SU-DHL-6 (cell line): ENCODE measurements at regions not wholly inside any gene's neighbourhood (a gene's known extent, or its start where the extent isn't known, plus 50 kb on each side); places are given as distances from the start of the nearest gene placed in this dataset.

ENCODE experiments used
- H2AFZ ChIP-seq: fragments of 200-600 bp; sonication (generic); 2 replicates; pipeline ENCODE4 v1.6.1; 2014; ENCODE audit warnings: low read depth, mild to moderate bottlenecking, moderate library complexity, mixed read lengths, antibody characterized with exemption, low read length; ENCODE audit not compliant: severe bottlenecking
- H3F3A ChIP-seq: fragments of 200-600 bp; shearing (Covaris generic); 2 replicates; pipeline ENCODE4 v1.6.0; 2016; ENCODE audit warnings: antibody characterized with exemption, mild to moderate bottlenecking; ENCODE audit not compliant: insufficient read depth
- H3K27ac ChIP-seq: fragments of 200-600 bp; sonication (generic); 2 replicates; pipeline ENCODE4 v1.5.1; 2016; ENCODE audit warnings: low read depth, mild to moderate bottlenecking, low read length, moderate library complexity, mixed read lengths
- H3K27me3 ChIP-seq: fragments of 200-600 bp; sonication (generic), shearing (Covaris generic); 2 replicates; pipeline ENCODE4 v1.6.0; 2014; ENCODE audit warnings: mild to moderate bottlenecking, low read length
- H3K36me3 ChIP-seq: fragments of 200-600 bp; sonication (generic); 2 replicates; pipeline ENCODE4 v1.6.1; 2014; ENCODE audit warnings: mild to moderate bottlenecking, low read length, mixed read lengths
- H3K4me2 ChIP-seq: fragments of 300-600, 200-600 bp; shearing (Covaris generic), sonication (generic); 2 replicates; pipeline ENCODE4 v1.6.0; 2014; ENCODE audit warnings: low read length, low read depth, mild to moderate bottlenecking; ENCODE audit not compliant: poor library complexity, severe bottlenecking
- H3K4me3 ChIP-seq: fragments of 200-600 bp; sonication (generic); 2 replicates; pipeline ENCODE4 v1.5.1; 2014; ENCODE audit warnings: antibody characterized with exemption, low read length, mild to moderate bottlenecking, mixed read lengths; ENCODE audit not compliant: insufficient read depth, poor library complexity, severe bottlenecking
- H3K79me2 ChIP-seq: fragments of 200-600 bp; sonication (generic); 2 replicates; pipeline ENCODE4 v1.6.1; 2014; ENCODE audit warnings: mild to moderate bottlenecking, low read length, moderate library complexity; ENCODE audit not compliant: insufficient read depth
- H3K9ac ChIP-seq: fragments of 200-600 bp; sonication (generic); 2 replicates; pipeline ENCODE4 v1.7.0; 2014; ENCODE audit warnings: mild to moderate bottlenecking, low read length
- H3K9me2 ChIP-seq: fragments of 200-600 bp; sonication (generic); replicated peaks from 2 replicates; pipeline ENCODE4 v1.6.1; 2014; ENCODE audit warnings: low read length; ENCODE audit not compliant: insufficient read depth
- H3K9me3 ChIP-seq: fragments of 200-600 bp; sonication (generic); 2 replicates; pipeline ENCODE4 v1.6.1; 2014; ENCODE audit warnings: low read length, mixed read lengths; ENCODE audit not compliant: insufficient read depth
- H4K20me1 ChIP-seq: fragments of 200-600 bp; sonication (generic); 2 replicates; pipeline ENCODE4 v1.6.1; 2014; ENCODE audit warnings: low read depth, mild to moderate bottlenecking, antibody characterized with exemption, low read length, moderate library complexity, mixed read lengths
- CTCF ChIP-seq: fragments of 200-600 bp; sonication (generic); IDR thresholded peaks from one replicate; pipeline ENCODE4 v1.5.1; 2017; ENCODE audit warnings: antibody characterized with exemption, mild to moderate bottlenecking, low read length, moderate library complexity; ENCODE audit not compliant: insufficient read depth, poor library complexity, severe bottlenecking
- EZH2phosphoT487 ChIP-seq: fragments of 200-600 bp; sonication (generic), shearing (Covaris generic); conservative IDR thresholded peaks from 2 replicates; pipeline ENCODE4 v1.6.1; 2018; ENCODE audit warnings: mild to moderate bottlenecking, antibody characterized with exemption, low read length, moderate library complexity, mixed read lengths

GRCh38 chr1:29689372-29690030 lies 453.2 kb downstream of the PTPRU start:
- Histone ChIP-seq H3K36me3 (no peaks in the 10 kb centered on the region), H3K4me3 (no peak overlapping the region), H3F3A (no peaks in the 10 kb centered on the region), H3K27ac (no peak overlapping the region), H2AFZ (no peak overlapping the region), H3K9me3 (no peaks in the 10 kb centered on the region), H4K20me1 (no peaks in the 10 kb centered on the region), H3K9ac (no peak overlapping the region), H3K27me3 (no peaks in the 10 kb centered on the region), H3K4me2 (no peak overlapping the region), H3K79me2 (no peaks in the 10 kb centered on the region), H3K9me2 (no peaks in the 10 kb centered on the region)
- TF ChIP-seq CTCF: no peak
- TF ChIP-seq EZH2phosphoT487: no peak

GRCh38 chr1:29688471-29689365 lies 452.4 kb downstream of the PTPRU start:
- Histone ChIP-seq H3K36me3 (no peaks in the 10 kb centered on the region), H3K4me3 (no peak overlapping the region), H3K27ac (no peak overlapping the region), H3K27me3 (no peaks in the 10 kb centered on the region), H2AFZ (no peak overlapping the region), H3K4me2 (no peak overlapping the region), H3K9me2 (no peaks in the 10 kb centered on the region), H3K9me3 (no peaks in the 10 kb centered on the region), H3K9ac (no peak overlapping the region), H4K20me1 (no peaks in the 10 kb centered on the region), H3F3A (no peaks in the 10 kb centered on the region), H3K79me2 (no peaks in the 10 kb centered on the region)
- TF ChIP-seq EZH2phosphoT487 (no peak), CTCF (no peak)

- Histone ChIP-seq H3K9me3 (no peaks in the 10 kb centered on the region), H3K27me3 (no peaks in the 10 kb centered on the region), H3K4me3 (no peak overlapping the region), H3K4me2 (no peak overlapping the region), H2AFZ (no peak overlapping the region), H3K9me2 (no peaks in the 10 kb centered on the region), H3K36me3 (no peaks in the 10 kb centered on the region), H3K9ac (no peak overlapping the region), H3F3A (no peaks in the 10 kb centered on the region), H3K27ac (no peak overlapping the region), H4K20me1 (no peaks in the 10 kb centered on the region), H3K79me2 (no peaks in the 10 kb centered on the region)
- TF ChIP-seq EZH2phosphoT487: no peak
Observed at GRCh38 chr1:29687601-29688244, 451.4 kb downstream of the PTPRU start.
